HG03342 (cell line): ENCODE measurements at regions not wholly inside any gene's neighbourhood (a gene's known extent, or its start where the extent isn't known, plus 50 kb on each side); places are given as distances from the start of the nearest gene placed in this dataset.

Source experiments
- ATAC-seq: cut with Tn5 transposase; IDR thresholded peaks from one replicate; pipeline ENCODE4 v1.9.1; 2021; ENCODE audit warnings: mild to moderate bottlenecking, moderate library complexity; ENCODE audit not compliant: unreplicated experiment

- no peak for ATAC-seq
These were observed 383.7 kb upstream of the ZNF507 start for GRCh38 chr19:31961667-31962066.

- no peak for ATAC-seq
These were observed 382.8 kb upstream of the ZNF507 start for GRCh38 chr19:31962561-31962996.

- no peak for ATAC-seq
These were observed 381.7 kb upstream of the ZNF507 start for GRCh38 chr19:31963746-31964145.

GRCh38 chr19:31969016-31969415, 376.4 kb upstream of the ZNF507 start:
- ATAC-seq = no peak

GRCh38 chr19:31970027-31970461, 375.4 kb upstream of the ZNF507 start:
- no peak for ATAC-seq

- ATAC-seq = no peak
These were observed 371.1 kb upstream of the ZNF507 start for GRCh38 chr19:31974290-31974689.

GRCh38 chr19:31974941-31975340, 370.5 kb upstream of the ZNF507 start:
- ATAC-seq = no peak

- ATAC-seq = no peak
These were observed 369.9 kb upstream of the ZNF507 start for GRCh38 chr19:31975461-31975860.

- no peak for ATAC-seq
These were observed 368.5 kb upstream of the ZNF507 start for GRCh38 chr19:31976775-31977536.

- no peak for ATAC-seq
These were observed 366.0 kb upstream of the ZNF507 start for GRCh38 chr19:31979362-31979761.

- ATAC-seq = no peak
These were observed 365.3 kb upstream of the ZNF507 start for GRCh38 chr19:31979949-31980670.

GRCh38 chr19:31980796-31981195, 364.6 kb upstream of the ZNF507 start:
- ATAC-seq = no peak

GRCh38 chr19:31981545-31981944, 363.9 kb upstream of the ZNF507 start:
- ATAC-seq = no peak

- no peak for ATAC-seq
These were observed 361.8 kb upstream of the ZNF507 start for GRCh38 chr19:31983647-31984046.

GRCh38 chr19:31985001-31985605, 360.3 kb upstream of the ZNF507 start:
- ATAC-seq = no peak

- no peak for ATAC-seq
These were observed 358.5 kb upstream of the ZNF507 start for GRCh38 chr19:31986951-31987350.

- ATAC-seq = no peak
These were observed 357.2 kb upstream of the ZNF507 start for GRCh38 chr19:31988256-31988655.

GRCh38 chr19:31991984-31992655, 353.3 kb upstream of the ZNF507 start:
- ATAC-seq = no peak

- ATAC-seq = no peak
These were observed 352.7 kb upstream of the ZNF507 start for GRCh38 chr19:31992750-31993149.

GRCh38 chr19:31995546-31995945, 349.9 kb upstream of the ZNF507 start:
- no peak for ATAC-seq

- no peak for ATAC-seq
These were observed 335.3 kb upstream of the ZNF507 start for GRCh38 chr19:32010071-32010470.
